Upper lobe of right lung (tissue), 1 donor: ENCODE measurements at regions not wholly inside any gene's neighbourhood (a gene's known extent, or its start where the extent isn't known, plus 50 kb on each side); places are given as distances from the start of the nearest gene placed in this dataset.

Experiments used
- ATAC-seq: fragments of 200-7000 bp; cut with Tn5 transposase; one replicate; pipeline ENCODE4 v1.9.1; 2020; ENCODE audit warnings: mild to moderate bottlenecking, moderate library complexity
- DNase-seq: peaks from one replicate; pipeline ENCODE4 v3.0.0-alpha.2; 2020
- H3K27ac ChIP-seq: fragments of 200-600 bp; one replicate; pipeline ENCODE4 v1.8.0; 2022
- H3K27me3 ChIP-seq: fragments of 200-600 bp; one replicate; pipeline ENCODE4 v1.8.0; 2022; ENCODE audit warnings: mild to moderate bottlenecking
- H3K36me3 ChIP-seq: fragments of 200-600 bp; one replicate; pipeline ENCODE4 v1.8.0; 2022
- H3K4me1 ChIP-seq: fragments of 200-600 bp; one replicate; pipeline ENCODE4 v1.8.0; 2022
- H3K4me3 ChIP-seq: fragments of 200-600 bp; one replicate; pipeline ENCODE4 v1.8.0; 2022; ENCODE audit warnings: mild to moderate bottlenecking
- H3K9me3 ChIP-seq: fragments of 200-600 bp; one replicate; pipeline ENCODE4 v1.8.0; 2022
- CTCF ChIP-seq: fragments of 200-600 bp; IDR thresholded peaks from one replicate; pipeline ENCODE4 v1.8.0; 2022; ENCODE audit warnings: antibody characterized with exemption
- intact Hi-C: fragments of 100-400 bp; cut with DNase I; formaldehyde crosslinking; loops from one replicate; pipeline ENCODE4 v1.11.0; 2022
- donor health status: DM: no; HTN: yes; CAD: no; lungs with severe emphysema.

DNA sequence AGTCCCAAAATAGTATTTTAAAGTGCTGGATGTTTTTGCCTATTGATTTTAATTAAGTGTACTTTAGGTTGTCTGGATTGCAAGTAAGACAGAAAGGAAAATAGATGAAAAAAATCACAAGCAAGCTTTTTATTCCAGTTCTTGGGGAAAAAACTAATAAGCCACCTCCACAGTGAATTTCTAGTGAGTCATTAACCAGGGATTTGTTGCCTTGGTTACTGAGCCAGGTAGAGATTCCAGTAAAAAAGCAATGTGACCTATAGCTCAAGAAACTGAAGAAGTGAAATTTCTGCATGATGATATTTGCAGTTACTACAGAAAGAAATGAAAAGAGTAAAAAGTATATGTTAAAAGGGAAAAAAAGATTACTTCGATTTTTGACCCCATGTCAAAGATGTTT, 160.6 kb downstream of the METTL4 start:
- Histone ChIP-seq H3K27ac (no peak overlapping the region), H3K9me3 (no peaks in the 10 kb centered on the region), H3K36me3 (no peaks in the 10 kb centered on the region), H3K4me3 (no peak overlapping the region), H3K27me3 (no peaks in the 10 kb centered on the region), H3K4me1 (no peaks in the 10 kb centered on the region)
- DNase-seq (no peak), ATAC-seq (no peak)
- intact Hi-C loops: no loop called here
- no peak for TF ChIP-seq CTCF

GRCh38 chr18:2411381-2411960, 159.8 kb downstream of the METTL4 start:
- H3K36me3 ChIP-seq: no peaks in the 10 kb centered on the region
- DNase-seq: no peak
- H3K4me1 ChIP-seq: no peaks in the 10 kb centered on the region
- ATAC-seq: no peak
- no peak for TF ChIP-seq CTCF
- H3K27me3 ChIP-seq: no peaks in the 10 kb centered on the region
- no peak overlapping the region for H3K4me3 ChIP-seq
- H3K27ac ChIP-seq: no peak overlapping the region
- intact Hi-C loops: no loop called here
- no peaks in the 10 kb centered on the region for H3K9me3 ChIP-seq

DNA sequence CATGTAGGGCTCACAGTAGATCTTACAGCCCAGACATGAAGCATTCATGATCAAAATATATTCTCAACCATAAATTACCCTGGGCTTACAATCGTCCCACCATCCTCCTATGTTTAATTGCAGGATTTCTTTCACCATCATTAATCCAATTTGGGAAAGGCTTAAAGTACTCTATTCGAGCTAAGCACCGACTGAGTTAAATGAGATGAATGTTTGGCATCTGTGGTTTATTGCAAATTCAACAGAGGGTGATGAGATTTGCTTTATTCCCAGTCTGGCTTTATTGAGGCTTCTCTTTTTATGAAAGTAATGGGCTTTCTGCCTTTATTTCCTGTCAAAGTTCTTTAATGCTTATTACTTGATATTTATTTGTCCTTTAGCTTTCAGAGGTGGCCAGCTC, 159.0 kb downstream of the METTL4 start:
- no peak for DNase-seq
- no peaks in the 10 kb centered on the region for H3K36me3 ChIP-seq
- no peaks in the 10 kb centered on the region for H3K4me1 ChIP-seq
- no peaks in the 10 kb centered on the region for H3K9me3 ChIP-seq
- no peak for ATAC-seq
- no peaks in the 10 kb centered on the region for H3K27me3 ChIP-seq
- no peak overlapping the region for H3K4me3 ChIP-seq
- no peak overlapping the region for H3K27ac ChIP-seq
- intact Hi-C loops: no loop called here
- TF ChIP-seq CTCF: no peak

- no peaks in the 10 kb centered on the region for H3K36me3 ChIP-seq
- no peaks in the 10 kb centered on the region for H3K27me3 ChIP-seq
- no peak overlapping the region for H3K4me3 ChIP-seq
- H3K9me3 ChIP-seq: no peaks in the 10 kb centered on the region
- no peaks in the 10 kb centered on the region for H3K4me1 ChIP-seq
- no peak for DNase-seq
- no peak overlapping the region for H3K27ac ChIP-seq
- ATAC-seq: no peak
- intact Hi-C loops: no loop called here
- no peak for TF ChIP-seq CTCF
Measured at GRCh38 chr18:2412996-2413751, 158.1 kb downstream of the METTL4 start.

GRCh38 chr18:2414235-2414634, 157.1 kb downstream of the METTL4 start:
- Histone ChIP-seq H3K27ac (no peak overlapping the region), H3K27me3 (no peaks in the 10 kb centered on the region), H3K4me1 (no peaks in the 10 kb centered on the region), H3K9me3 (no peaks in the 10 kb centered on the region), H3K36me3 (no peaks in the 10 kb centered on the region), H3K4me3 (no peak overlapping the region)
- ATAC-seq (no peak), DNase-seq (no peak)
- TF ChIP-seq CTCF: no peak
- intact Hi-C loops: no loop called here
